GM12865 (cell line): ENCODE measurements at regions not wholly inside any gene's neighbourhood (a gene's known extent, or its start where the extent isn't known, plus 50 kb on each side); places are given as distances from the start of the nearest gene placed in this dataset.
"Not testable (repeated sequence)": the region's sequence is repeated elsewhere in the genome, so short reads cannot be mapped to it uniquely, and the experiment has no call there.

ENCODE experiments used
- DNase-seq: peaks from one replicate; pipeline ENCODE4 v3.0.0; 2010; ENCODE audit warnings: low read depth
- H3K4me3 ChIP-seq: 2 replicates; pipeline ENCODE4 v1.5.1; 2011; ENCODE audit warnings: mild to moderate bottlenecking, low read depth, low read length, control low read depth
- TF ChIP-seq, protein P1 (sequence below): IDR thresholded peaks from 2 replicates; pipeline ENCODE4 v1.5.1; 2011; ENCODE audit warnings: low read length, control low read depth, low read depth, inconsistent platforms; ENCODE audit not compliant: insufficient read depth; ENCODE audit errors: missing control alignments

DNA sequence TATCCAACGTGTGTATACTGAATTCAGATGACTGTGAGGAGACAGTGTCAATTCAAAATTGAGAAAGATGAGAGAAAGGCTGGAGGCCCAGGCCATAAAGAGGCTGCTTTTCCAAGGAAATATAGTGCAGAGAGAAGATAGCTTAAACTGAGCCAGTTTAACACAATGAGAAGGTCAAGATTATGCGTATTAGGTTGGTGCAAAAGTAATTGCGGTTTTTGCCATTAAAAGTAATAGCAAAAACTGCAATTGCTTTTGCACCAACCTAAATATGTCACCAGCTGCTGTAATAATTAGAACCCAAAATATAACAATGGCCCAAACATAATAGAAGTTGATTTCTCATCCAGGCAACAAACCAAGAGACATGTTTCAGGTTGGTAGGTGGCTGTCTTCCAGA is 148.7 kb upstream of the ATP5MC3 start:
- H3K4me3 ChIP-seq = no peak overlapping the region
- DNase-seq = no peak
- TF ChIP-seq, protein P1, sequence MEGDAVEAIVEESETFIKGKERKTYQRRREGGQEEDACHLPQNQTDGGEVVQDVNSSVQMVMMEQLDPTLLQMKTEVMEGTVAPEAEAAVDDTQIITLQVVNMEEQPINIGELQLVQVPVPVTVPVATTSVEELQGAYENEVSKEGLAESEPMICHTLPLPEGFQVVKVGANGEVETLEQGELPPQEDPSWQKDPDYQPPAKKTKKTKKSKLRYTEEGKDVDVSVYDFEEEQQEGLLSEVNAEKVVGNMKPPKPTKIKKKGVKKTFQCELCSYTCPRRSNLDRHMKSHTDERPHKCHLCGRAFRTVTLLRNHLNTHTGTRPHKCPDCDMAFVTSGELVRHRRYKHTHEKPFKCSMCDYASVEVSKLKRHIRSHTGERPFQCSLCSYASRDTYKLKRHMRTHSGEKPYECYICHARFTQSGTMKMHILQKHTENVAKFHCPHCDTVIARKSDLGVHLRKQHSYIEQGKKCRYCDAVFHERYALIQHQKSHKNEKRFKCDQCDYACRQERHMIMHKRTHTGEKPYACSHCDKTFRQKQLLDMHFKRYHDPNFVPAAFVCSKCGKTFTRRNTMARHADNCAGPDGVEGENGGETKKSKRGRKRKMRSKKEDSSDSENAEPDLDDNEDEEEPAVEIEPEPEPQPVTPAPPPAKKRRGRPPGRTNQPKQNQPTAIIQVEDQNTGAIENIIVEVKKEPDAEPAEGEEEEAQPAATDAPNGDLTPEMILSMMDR = no peak

DNA sequence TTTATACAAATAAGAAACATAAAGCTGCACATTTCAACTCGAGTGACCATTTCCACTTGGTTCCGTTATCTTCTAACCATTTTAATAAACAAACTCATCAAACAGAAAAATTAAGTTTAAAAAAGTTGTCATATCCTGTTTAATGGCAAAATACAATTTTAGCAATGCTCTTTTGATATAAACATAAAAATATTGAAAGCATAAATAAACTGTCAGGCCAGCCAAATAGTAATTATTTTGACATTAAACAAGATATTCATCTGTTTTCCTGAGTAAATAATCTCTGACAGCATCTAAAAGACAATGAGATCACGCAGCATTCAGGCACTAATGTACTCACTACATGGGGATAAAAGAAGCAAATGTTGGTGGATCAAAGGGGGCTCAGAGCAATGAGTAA is 145.3 kb upstream of the ATP5MC3 start:
- TF ChIP-seq, protein P1 = no peak
- no peak overlapping the region for H3K4me3 ChIP-seq

DNA sequence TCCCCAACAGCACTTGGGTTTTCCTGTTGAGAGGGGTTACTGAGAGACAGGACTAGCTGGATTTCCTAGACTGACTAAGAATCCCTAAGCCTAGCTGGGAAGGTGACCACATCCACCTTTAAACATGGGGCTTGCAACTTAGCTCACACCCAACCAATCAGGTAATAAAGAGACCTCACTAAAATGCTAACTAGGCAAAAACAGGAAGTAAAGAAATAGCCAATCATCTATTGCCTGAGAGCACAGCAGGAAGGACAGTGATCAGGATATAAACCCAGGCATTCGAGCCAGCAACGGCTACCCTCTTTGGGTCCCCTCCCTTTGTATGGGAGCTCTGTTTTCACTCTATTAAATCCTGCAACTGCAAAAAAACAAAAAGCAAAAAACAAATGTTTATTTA is 144.7 kb upstream of the ATP5MC3 start:
- not testable (repeated sequence) for H3K4me3 ChIP-seq, DNase-seq

More for the DNA sequence above, 145.3 kb upstream of the ATP5MC3 start:
- no peak for DNase-seq

DNA sequence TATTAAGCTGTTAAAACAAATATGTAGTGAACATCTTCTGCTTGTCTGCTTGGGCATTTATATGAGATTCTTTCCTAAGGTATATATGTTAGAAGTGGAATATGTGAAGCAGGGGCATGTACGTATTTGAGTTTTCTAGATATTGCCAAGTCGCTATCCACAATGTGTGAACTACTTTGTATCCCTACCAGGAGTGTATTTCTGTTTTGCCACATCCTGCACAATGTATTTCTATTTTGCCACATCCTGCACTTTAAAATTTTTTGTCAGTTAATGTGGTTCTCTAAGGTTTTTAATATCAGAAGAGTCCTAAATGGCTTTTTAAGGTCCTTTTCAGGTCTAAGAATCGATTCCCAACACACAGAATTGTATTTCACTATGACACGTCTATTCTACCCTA is 141.7 kb upstream of the ATP5MC3 start:
- DNase-seq = no peak
- TF ChIP-seq, protein P1 = no peak
- H3K4me3 ChIP-seq = no peak overlapping the region

DNA sequence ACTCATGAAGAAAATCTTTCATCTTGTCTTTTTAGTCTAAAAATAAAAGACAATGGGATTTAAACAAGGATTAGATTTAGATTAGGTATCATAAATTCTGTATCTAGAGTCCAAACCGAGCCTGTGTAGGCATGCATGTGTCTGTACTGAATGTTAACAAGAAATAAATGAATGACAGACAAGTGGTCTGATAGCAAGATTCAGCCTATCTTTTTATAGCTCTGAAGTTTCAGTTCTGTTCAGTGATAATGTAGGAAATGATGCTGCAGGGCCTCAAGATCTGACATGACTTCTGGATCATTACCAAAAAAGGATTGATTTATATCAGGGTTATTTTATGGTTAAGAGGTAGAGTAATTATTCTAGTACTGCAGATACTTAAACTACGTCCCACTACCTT is 137.0 kb upstream of the ATP5MC3 start:
- no peak for DNase-seq
- no peak overlapping the region for H3K4me3 ChIP-seq
- TF ChIP-seq, protein P1 = no peak

DNA sequence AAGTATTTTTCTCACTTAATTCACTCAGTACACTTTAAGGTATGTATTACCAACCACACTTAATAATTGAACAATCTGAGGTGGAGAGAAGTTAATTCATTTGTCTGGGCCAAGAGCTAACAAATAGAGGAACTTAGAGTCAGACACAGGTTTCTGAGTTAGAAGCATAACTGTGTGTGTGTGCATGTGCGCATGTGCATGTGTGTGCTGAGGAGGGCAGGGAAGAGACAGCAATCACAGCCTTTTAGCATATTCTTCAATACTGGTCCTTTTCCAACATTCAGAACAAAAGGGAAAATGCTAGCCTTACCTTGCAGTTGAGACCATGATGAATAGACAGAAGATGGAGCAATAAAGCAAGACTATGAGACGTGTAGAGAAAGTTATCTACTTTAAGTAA is 136.2 kb upstream of the ATP5MC3 start:
- DNase-seq = no peak
- TF ChIP-seq, protein P1 = no peak

DNA sequence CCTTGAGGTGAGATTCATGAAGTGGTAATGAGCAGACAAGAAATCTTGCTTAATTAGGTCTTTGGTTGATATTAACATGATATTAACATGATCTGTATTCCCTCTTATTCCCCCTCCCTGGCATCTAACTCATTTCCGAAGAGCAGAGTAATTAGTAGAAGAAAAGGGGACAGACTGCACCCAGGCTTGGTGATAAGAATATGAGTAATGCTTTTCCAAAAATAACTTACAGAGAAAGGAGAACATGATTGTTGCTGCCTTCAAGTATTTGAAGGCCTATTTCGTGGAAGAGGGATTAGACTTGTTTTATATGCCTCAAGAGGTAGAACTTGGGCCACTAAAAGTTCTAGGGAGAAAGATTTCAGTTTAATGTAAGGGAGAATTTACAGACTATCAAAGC is 130.6 kb upstream of the ATP5MC3 start:
- no peak overlapping the region for H3K4me3 ChIP-seq
- no peak for DNase-seq
- TF ChIP-seq, protein P1 = no peak

More for the DNA sequence above, 136.2 kb upstream of the ATP5MC3 start:
- no peak overlapping the region for H3K4me3 ChIP-seq
